ENCODE measurements at regions not wholly inside any gene's neighbourhood (a gene's known extent, or its start where the extent isn't known, plus 50 kb on each side); places are given as distances from the start of the nearest gene placed in this dataset.

DNA sequence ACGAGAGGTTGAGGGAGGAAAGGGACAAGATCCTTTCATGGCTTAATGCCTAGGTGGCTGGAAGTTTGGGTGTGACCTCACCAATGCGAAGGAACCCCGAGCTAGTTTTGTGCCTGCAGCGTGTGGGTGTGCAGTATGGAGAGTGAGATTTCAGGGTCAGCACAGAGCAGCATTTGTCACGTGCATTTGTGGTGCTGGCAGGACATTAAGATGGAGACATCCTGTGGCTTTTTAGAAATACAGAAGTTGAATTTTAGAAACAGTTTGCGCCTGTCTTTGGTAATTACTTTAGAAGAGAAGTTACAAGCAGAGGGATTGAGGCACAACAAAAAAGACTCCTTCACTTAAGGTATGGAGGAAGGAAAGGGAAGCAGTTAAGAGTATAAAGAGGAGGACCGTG lies 258.2 kb upstream of the THUMPD2 start:
- WGBS, 2 donors, result 58 to 60% methylated on average over 7 of the region's 7 CpGs
- TF ChIP-seq POLR2A (IDR thresholded peaks at IDR 0.05), result no peak
- no peak for DNase-seq

DNA sequence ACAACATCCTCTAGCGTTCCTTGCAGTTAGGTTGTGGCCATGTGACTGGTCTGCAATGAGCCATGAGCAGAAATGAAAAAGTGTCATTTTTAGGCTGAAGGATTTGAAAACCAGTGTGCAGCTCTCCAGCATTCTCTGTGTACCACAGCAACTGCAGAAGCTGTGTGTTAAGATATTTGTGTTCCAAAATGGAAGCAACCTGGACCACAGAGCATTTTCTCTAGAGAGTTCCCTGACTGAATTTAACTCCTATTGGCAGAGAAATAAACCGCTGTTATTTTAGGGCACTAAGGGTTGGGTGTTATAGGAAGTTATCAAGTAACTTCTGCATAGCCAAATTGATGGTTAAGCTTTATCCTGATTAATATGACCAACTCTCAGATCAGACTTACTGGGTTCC lies 257.2 kb upstream of the THUMPD2 start:
- Histone ChIP-seq H3K27me3 (no peaks in the 10 kb centered on the region), H3K4me1 (peaks cover 0 to under 1% (median 0%) of the 10 kb centered on the region in 3 donors), H3K36me3 (no peaks in the 10 kb centered on the region), H3K27ac (no peak overlapping the region), H3K4me3 (no peak overlapping the region), H3K9me3 (no peaks in the 10 kb centered on the region)
- DNase-seq, result no peak
- intact Hi-C loops (cut with DNase I), result no loop called here
- WGBS, 2 donors, result 81 to 82% methylated on average over 2 of the region's 2 CpGs
- no peak for TF ChIP-seq POLR2A (IDR thresholded peaks at IDR 0.05)
- TF ChIP-seq, protein P1, sequence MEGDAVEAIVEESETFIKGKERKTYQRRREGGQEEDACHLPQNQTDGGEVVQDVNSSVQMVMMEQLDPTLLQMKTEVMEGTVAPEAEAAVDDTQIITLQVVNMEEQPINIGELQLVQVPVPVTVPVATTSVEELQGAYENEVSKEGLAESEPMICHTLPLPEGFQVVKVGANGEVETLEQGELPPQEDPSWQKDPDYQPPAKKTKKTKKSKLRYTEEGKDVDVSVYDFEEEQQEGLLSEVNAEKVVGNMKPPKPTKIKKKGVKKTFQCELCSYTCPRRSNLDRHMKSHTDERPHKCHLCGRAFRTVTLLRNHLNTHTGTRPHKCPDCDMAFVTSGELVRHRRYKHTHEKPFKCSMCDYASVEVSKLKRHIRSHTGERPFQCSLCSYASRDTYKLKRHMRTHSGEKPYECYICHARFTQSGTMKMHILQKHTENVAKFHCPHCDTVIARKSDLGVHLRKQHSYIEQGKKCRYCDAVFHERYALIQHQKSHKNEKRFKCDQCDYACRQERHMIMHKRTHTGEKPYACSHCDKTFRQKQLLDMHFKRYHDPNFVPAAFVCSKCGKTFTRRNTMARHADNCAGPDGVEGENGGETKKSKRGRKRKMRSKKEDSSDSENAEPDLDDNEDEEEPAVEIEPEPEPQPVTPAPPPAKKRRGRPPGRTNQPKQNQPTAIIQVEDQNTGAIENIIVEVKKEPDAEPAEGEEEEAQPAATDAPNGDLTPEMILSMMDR (IDR thresholded peaks at IDR 0.05), result no peak

More for the DNA sequence above, 258.2 kb upstream of the THUMPD2 start:
- Histone ChIP-seq H3K9me3 (no peaks in the 10 kb centered on the region), H3K27ac (no peak overlapping the region), H3K36me3 (no peaks in the 10 kb centered on the region), H3K27me3 (no peaks in the 10 kb centered on the region), H3K4me3 (no peak overlapping the region), H3K4me1 (peaks cover 0 to 6% (median 0%) of the 10 kb centered on the region in 3 donors)
- intact Hi-C loops (cut with DNase I), result no loop called here

DNA sequence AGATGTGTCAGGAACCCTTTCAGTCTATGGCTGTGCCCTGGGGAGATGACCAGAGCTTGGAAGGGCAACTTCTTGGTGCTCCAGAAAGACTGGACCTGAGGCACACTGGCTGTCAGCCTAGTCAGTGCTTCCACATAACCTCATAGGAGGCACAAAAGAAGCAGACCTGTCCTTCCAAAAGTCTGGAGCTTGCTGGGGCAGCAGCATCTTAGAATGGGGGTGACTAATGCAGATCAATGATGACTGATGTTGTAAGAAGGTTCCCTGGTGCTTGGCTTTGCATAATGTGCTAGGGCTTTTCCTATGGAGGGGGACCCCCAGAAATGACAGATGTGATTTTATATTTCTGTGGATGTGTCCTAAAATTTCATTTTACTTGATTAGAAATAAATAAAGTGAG lies 255.7 kb upstream of the THUMPD2 start:
- intact Hi-C loops (cut with DNase I), result no loop called here
- TF ChIP-seq, protein P1 (IDR thresholded peaks at IDR 0.05), result no peak
- no peak for TF ChIP-seq POLR2A (IDR thresholded peaks at IDR 0.05)
- DNase-seq, result no peak
- H3K27ac ChIP-seq, result no peak overlapping the region
- no peaks in the 10 kb centered on the region for H3K4me1 ChIP-seq
- H3K4me3 ChIP-seq, result no peak overlapping the region
- no peaks in the 10 kb centered on the region for H3K27me3 ChIP-seq
- no peaks in the 10 kb centered on the region for H3K9me3 ChIP-seq
- no peaks in the 10 kb centered on the region for H3K36me3 ChIP-seq

DNA sequence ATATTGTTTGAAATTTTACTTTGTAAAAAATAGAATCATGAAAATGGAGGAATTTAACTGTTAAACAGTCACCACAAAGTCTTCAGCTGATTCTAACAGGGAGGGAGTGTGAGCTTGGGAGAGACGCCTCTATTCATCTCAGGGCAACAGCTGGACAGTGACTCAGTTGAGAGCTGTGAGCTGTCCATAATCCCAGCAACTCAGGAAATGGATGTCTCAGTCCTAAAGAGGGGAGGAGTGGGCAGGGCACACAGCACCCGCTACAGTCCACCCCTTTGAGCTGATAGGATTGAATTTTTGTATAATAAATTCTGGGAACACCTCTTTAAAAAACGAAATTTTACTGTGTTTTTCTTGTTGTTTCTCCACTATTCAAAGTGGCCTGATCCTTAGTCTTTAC lies 255.1 kb upstream of the THUMPD2 start:
- intact Hi-C loops (cut with DNase I), result no loop called here
- WGBS, 2 donors, result 57 to 59% methylated on average over 3 of the region's 3 CpGs
- Histone ChIP-seq H3K27me3 (no peaks in the 10 kb centered on the region), H3K36me3 (no peaks in the 10 kb centered on the region), H3K4me1 (no peaks in the 10 kb centered on the region), H3K27ac (no peak overlapping the region), H3K9me3 (no peaks in the 10 kb centered on the region), H3K4me3 (no peak overlapping the region)
- DNase-seq, result no peak
- TF ChIP-seq, protein P1 (IDR thresholded peaks at IDR 0.05), result no peak
- no peak for TF ChIP-seq POLR2A (IDR thresholded peaks at IDR 0.05)

DNA sequence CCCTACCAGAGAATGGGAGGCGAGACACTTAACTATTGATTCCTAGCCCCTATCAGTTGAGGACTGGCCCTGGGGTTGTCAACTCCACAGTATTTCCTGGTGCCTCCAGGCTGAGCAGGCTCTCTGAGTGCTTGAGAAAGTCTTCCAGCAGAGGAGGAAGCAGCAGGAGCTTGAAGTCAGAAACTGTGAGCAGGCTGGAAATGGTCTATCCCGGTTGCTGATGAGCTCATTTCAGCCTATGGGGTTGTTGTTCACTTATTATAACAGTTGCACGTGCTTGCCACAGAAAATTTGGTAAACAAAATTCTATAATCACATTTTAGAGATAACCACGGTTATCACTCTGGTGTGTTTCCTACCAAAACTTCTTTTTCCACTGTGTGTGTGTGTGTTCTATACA lies 254.7 kb upstream of the THUMPD2 start:
- H3K4me1 ChIP-seq, result no peaks in the 10 kb centered on the region

More for the DNA sequence above, 254.7 kb upstream of the THUMPD2 start:
- Histone ChIP-seq H3K4me3 (no peak overlapping the region), H3K27ac (no peak overlapping the region), H3K9me3 (no peaks in the 10 kb centered on the region), H3K36me3 (no peaks in the 10 kb centered on the region), H3K27me3 (no peaks in the 10 kb centered on the region)
- no peak for DNase-seq
- intact Hi-C loops (cut with DNase I), result no loop called here
- no peak for TF ChIP-seq POLR2A (IDR thresholded peaks at IDR 0.05)
- TF ChIP-seq, protein P1 (IDR thresholded peaks at IDR 0.05), result no peak
- 68 to 73% methylated on average over 4 of the region's 4 CpGs for WGBS, 2 donors
